Dendritic cell treated with granulocyte-macrophage colony-stimulating factor and Interleukin-4, amounts not matched to agents 40 ng/mL and 50 ng/mL, for 4 days (primary cell): ENCODE measurements at regions not wholly inside any gene's neighbourhood (a gene's known extent, or its start where the extent isn't known, plus 50 kb on each side); places are given as distances from the start of the nearest gene placed in this dataset.

Experiments
- H3K27ac Mint-ChIP-seq: one replicate; pipeline ENCODE4 v1.8.0; 2022; ENCODE audit warnings: mild to moderate bottlenecking, mixed read lengths
- H3K27me3 Mint-ChIP-seq: one replicate; pipeline ENCODE4 v1.8.0; 2022; ENCODE audit warnings: mild to moderate bottlenecking, mixed read lengths
- H3K36me3 Mint-ChIP-seq: one replicate; pipeline ENCODE4 v1.8.0; 2022; ENCODE audit warnings: low read depth, mixed read lengths
- H3K4me1 Mint-ChIP-seq: one replicate; pipeline ENCODE4 v1.8.0; 2022; ENCODE audit warnings: low read depth, mixed read lengths
- H3K4me3 Mint-ChIP-seq: one replicate; pipeline ENCODE4 v1.8.0; 2022; ENCODE audit warnings: mild to moderate bottlenecking, moderate library complexity, mixed read lengths
- H3K9me3 Mint-ChIP-seq: one replicate; pipeline ENCODE4 v1.8.0; 2022; ENCODE audit warnings: mixed read lengths
- intact Hi-C: fragments of 100-400 bp; cut with micrococcal nuclease; formaldehyde crosslinking; loops from one replicate; pipeline ENCODE4 v1.15.0; 2022

DNA sequence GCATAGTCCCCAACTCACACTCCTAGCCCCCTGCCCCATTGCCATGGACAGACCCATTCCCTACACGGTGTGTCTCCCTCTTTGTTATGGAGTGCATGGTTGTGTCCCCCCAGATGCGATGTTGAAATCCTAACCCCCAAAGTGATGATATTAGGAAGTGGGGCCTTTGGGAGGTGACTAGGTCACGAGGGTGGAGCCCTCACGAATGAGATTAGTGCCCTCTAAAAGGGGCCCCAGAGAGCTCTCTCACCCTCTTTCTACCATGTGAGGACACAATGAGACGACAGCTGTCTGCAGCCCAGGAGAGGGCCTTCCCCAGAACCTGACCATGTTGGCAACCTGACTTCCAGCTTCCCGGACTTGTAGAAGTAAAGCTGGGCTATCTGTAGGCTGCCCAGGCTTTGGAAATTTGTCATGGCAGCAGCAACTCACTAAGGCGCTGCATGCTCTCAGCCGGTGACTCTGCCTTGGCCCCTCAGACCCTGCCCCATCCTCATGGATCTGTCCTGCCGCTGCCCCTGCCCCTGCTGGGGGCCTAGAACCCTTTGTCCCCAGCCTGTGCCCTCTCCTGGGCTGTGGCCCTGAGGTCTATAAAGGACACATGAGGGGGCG lies 318.1 kb upstream of the RTL1 start:
- no peak overlapping the region for H3K27ac Mint-ChIP-seq

DNA sequence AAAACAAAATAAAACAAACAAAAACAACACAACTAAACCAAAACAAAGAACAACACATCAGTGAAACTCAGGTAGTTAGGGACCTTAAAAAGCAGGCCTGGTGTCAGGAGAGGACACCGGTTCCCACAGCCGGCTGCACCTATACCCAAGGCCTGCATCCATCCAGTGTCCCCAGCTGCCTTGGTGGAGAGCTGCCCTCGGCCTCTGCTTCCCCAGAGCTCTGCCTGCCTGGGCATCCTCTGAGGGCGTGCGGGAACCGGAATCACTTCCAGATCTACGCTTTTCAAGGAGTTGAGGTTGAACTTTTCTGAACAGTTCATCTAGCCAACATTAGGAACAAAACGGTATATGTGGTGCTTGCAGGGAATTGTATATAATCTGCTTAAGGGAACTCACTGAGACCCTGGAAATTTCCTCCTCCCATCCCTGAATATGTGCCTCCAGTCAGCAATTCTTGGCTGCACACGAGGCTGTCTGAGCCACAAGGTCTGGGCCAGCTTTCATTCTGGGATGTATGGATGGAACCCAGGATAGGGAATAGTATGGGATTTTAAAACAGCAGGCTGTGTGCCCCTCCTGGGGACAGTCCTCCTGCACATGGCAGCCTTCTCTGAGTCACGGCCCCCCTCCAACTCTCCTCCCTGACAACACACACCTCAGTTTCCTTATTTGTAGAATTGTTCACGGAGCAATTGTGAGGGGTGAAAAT lies 319.0 kb upstream of the RTL1 start:
- H3K27me3 Mint-ChIP-seq = no peaks in the 10 kb centered on the region
- intact Hi-C loops = no loop called here

More for the DNA sequence above, 318.1 kb upstream of the RTL1 start:
- H3K27me3 Mint-ChIP-seq = no peaks in the 10 kb centered on the region
- no peak overlapping the region for H3K4me3 Mint-ChIP-seq
- H3K4me1 Mint-ChIP-seq = no peaks in the 10 kb centered on the region
- intact Hi-C loops = no loop called here
- no peaks in the 10 kb centered on the region for H3K9me3 Mint-ChIP-seq
- H3K36me3 Mint-ChIP-seq = no peaks in the 10 kb centered on the region

DNA sequence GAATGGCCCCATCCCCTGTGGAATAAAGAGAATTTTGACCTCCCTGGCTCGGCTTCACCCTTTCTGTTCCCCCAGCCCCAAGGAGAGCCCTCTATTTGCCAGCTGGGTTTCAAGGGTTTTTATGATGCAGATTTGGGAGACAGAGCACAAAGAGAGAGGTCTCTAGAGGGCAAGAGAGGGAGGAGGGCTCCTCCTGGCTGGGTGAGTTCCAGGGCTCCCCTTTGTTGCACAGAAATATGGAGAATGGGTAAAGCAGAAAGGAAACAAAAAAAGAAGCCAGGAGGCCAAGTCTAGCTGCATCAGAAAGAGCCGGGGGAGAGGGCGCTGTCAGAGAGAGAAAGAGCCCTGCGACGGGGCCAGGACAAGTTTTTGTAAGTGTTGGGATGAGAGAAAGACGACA lies 319.6 kb upstream of the RTL1 start:
- Mint-ChIP-seq H3K27me3 (no peaks in the 10 kb centered on the region), H3K4me3 (no peak overlapping the region), H3K4me1 (no peaks in the 10 kb centered on the region), H3K9me3 (no peaks in the 10 kb centered on the region), H3K27ac (no peak overlapping the region), H3K36me3 (no peaks in the 10 kb centered on the region)
- intact Hi-C loops = no loop called here

More for the DNA sequence above, 319.0 kb upstream of the RTL1 start:
- H3K36me3 Mint-ChIP-seq = no peaks in the 10 kb centered on the region
- H3K4me3 Mint-ChIP-seq = no peak overlapping the region
- H3K9me3 Mint-ChIP-seq = no peaks in the 10 kb centered on the region
- H3K27ac Mint-ChIP-seq = no peak overlapping the region
- no peaks in the 10 kb centered on the region for H3K4me1 Mint-ChIP-seq

DNA sequence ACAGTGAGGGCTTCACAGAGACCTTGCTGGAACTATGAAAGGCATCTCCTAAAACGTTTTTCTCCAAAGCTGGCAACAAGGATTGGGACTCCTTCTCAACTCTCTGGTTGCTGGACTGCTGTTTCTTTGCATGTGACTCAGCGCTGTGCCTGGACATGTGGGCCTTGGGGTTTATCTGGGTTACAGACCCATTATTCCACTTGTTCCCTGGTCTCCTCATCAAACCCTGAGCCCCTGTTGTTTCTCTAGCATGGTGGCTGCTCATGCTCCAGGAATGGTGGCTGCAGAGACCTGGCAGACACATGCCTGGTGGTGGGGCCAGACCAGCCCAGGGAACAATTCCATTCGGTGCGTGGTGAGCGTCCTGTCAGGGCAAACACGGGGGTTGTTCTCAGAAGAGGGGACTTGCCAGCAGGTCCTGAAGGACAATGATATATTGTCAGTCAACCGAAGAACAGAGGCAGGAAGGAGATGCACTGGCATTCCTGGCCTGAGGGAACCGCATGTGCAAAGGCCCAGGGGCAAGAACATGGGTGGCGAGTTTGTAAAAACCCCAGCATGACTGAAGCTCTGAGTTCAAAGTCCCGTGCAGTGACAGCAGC lies 320.1 kb upstream of the RTL1 start:
- Mint-ChIP-seq H3K4me1 (no peaks in the 10 kb centered on the region), H3K9me3 (no peaks in the 10 kb centered on the region), H3K4me3 (no peak overlapping the region), H3K36me3 (no peaks in the 10 kb centered on the region), H3K27me3 (no peaks in the 10 kb centered on the region), H3K27ac (no peak overlapping the region)
- intact Hi-C loops = no loop called here

- Mint-ChIP-seq H3K36me3 (no peaks in the 10 kb centered on the region), H3K9me3 (no peaks in the 10 kb centered on the region), H3K4me1 (no peaks in the 10 kb centered on the region), H3K27ac (no peak overlapping the region), H3K27me3 (no peaks in the 10 kb centered on the region), H3K4me3 (no peak overlapping the region)
- intact Hi-C loops = no loop called here
These were observed 321.0 kb upstream of the RTL1 start for GRCh38 chr14:101224356-101225156.

DNA sequence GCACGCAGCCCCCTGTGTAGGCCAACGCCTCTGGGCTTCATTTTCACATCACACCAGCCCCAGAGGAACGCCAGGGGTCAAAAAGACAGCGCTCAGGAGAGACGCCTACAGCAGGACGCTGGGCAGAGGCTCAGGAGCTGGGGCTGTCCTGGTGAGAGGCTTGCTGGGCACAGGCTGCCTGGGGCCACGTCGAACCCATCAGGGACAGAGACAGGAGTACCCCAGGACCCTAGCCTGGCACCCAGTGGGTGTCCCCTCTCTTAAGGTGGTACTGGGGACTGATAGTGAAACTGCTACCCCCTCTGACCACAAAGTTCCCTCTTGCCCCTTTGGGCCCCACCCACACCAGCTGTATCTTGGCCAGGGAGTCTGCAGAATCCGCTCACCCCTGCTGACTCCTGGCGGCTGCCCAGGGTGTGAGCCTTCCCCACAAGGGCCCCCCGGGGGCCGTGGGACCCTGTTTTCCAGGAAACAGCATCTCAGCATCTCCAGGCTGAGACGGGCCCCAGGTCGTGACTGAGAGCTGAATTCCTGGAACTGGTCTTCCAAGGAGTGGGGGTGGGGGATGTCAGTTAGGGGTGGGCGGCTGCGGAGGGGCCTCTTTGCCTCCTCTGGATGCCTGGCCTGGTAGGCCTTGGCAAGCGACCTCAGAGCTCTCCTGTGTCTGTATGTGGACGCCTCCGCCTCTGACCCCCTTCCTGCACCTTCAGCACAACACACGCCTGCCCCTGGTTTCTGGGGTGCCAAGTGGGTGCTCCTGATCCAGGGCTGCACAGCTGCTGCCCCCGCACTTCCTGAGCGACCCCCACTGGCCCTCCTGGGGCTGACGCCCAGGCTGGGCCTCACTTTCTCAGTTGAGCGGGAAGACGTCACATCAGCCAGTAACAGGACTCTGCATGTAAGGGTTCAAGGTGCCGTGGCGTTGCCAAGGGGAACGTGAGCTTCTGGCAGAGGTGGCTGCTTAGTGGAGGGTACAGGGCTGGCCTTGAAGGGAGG lies 321.9 kb upstream of the RTL1 start:
- no peak overlapping the region for H3K4me3 Mint-ChIP-seq

DNA sequence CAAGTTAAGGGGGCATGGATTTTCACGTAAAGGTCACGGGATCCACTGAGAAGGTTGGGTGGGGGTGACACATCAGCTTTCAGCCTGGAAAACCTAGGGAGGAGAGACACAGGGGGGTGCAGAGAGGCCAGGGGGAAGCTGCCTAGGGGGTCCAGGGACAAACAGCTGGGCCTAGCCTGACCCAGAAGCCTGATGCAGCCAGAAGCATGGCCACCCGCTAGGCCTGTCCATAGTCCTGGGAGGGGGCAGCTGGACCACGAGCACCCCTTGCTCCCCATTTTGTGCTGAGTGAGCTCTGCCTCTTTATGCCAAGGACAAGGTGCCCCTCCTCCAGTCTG lies 322.7 kb upstream of the RTL1 start:
- H3K4me1 Mint-ChIP-seq = no peaks in the 10 kb centered on the region
- H3K9me3 Mint-ChIP-seq = no peaks in the 10 kb centered on the region
- intact Hi-C loops = no loop called here
- H3K4me3 Mint-ChIP-seq = no peak overlapping the region
- H3K27ac Mint-ChIP-seq = no peak overlapping the region
- no peaks in the 10 kb centered on the region for H3K27me3 Mint-ChIP-seq
- no peaks in the 10 kb centered on the region for H3K36me3 Mint-ChIP-seq

More for the DNA sequence above, 321.9 kb upstream of the RTL1 start:
- H3K27ac Mint-ChIP-seq = no peak overlapping the region
- no peaks in the 10 kb centered on the region for H3K36me3 Mint-ChIP-seq
- no peaks in the 10 kb centered on the region for H3K9me3 Mint-ChIP-seq
- no peaks in the 10 kb centered on the region for H3K4me1 Mint-ChIP-seq
- intact Hi-C loops = no loop called here
- H3K27me3 Mint-ChIP-seq = no peaks in the 10 kb centered on the region

DNA sequence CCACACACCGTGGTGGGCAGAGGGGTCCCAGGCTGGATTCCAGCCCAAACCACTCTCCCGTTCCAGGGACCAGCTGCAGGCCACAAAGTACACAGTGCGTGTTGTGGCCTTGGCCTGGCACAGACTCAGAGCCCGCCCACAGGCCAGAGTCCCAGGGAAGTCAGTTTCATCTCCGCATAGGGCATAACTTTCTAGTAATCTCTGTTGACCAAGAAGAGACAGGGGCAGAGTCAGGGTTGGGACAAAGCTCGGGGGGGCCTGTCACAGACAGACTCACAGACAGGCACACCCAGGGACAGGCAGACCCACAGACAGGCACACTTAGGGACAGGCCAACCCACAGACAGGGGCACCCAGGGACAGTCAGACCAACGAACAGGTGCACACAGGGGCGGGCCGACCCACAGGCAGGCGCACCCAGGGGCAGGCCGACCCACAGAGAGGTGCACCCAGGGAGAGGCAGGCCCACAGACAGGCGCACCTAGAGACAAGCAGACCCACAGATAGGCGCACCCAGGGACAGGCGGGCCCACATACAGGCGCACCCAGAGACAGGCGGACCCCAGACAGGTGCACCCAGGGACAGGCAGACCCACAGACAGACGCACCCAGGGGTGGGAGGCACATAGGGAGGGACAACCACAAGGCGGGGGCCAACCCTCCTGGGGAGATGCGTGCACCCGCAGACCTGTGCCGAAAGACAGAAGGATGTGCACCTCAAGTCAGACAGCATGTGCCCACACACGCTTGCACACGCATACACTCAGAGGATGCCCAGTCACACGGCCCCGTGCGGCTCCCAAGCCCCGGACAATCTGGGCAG lies 323.3 kb upstream of the RTL1 start:
- Mint-ChIP-seq H3K27me3 (no peaks in the 10 kb centered on the region), H3K4me3 (no peak overlapping the region), H3K4me1 (no peaks in the 10 kb centered on the region), H3K36me3 (no peaks in the 10 kb centered on the region), H3K27ac (no peak overlapping the region), H3K9me3 (no peaks in the 10 kb centered on the region)
- intact Hi-C loops = no loop called here

GRCh38 chr14:101227611-101228594 lies 324.4 kb upstream of the RTL1 start:
- Mint-ChIP-seq H3K4me3 (no peak overlapping the region), H3K9me3 (no peaks in the 10 kb centered on the region), H3K36me3 (no peaks in the 10 kb centered on the region), H3K27me3 (no peaks in the 10 kb centered on the region), H3K4me1 (no peaks in the 10 kb centered on the region), H3K27ac (no peak overlapping the region)
- intact Hi-C loops = no loop called here

- Mint-ChIP-seq H3K9me3 (no peaks in the 10 kb centered on the region), H3K4me1 (no peaks in the 10 kb centered on the region), H3K27ac (no peak overlapping the region), H3K4me3 (no peak overlapping the region), H3K27me3 (peaks cover 3% of the 10 kb centered on the region), H3K36me3 (no peaks in the 10 kb centered on the region)
- intact Hi-C loops = no loop called here
These were observed 325.5 kb upstream of the RTL1 start for GRCh38 chr14:101228949-101229541.

DNA sequence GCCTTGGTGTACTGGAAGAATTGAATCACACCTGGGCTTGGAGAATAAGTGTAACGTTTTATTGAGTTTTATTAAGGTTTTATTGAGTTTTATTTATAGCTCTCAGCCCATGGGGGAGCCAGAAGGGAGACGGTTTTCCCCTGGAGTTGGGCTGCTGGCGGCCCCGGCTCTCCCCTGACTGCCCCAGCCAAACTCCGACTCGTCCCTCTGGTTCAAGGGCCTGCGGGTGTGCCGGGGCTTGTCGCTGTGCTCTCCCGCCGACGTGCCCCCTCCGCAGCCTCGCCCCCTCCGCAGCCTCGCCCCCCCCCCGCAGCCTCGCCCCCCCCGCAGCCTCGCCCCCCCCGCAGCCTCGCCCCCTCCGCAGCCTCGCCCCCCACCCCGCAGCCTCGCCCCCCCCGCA lies 326.1 kb upstream of the RTL1 start:
- no peak overlapping the region for H3K4me3 Mint-ChIP-seq
- H3K4me1 Mint-ChIP-seq = no peaks in the 10 kb centered on the region
- intact Hi-C loops = no loop called here
- no peaks in the 10 kb centered on the region for H3K9me3 Mint-ChIP-seq
- H3K36me3 Mint-ChIP-seq = no peaks in the 10 kb centered on the region
- H3K27me3 Mint-ChIP-seq = peaks cover 6% of the 10 kb centered on the region
- H3K27ac Mint-ChIP-seq = no peak overlapping the region
